Stimulated activated CD4-positive, alpha-beta T cell treated with anti-CD3 and anti-CD28 coated beads, Interleukin-4, amount 100 ng/mL, for 48 hours (primary cell): ENCODE measurements at regions not wholly inside any gene's neighbourhood (a gene's known extent, or its start where the extent isn't known, plus 50 kb on each side); places are given as distances from the start of the nearest gene placed in this dataset.

Experiments
- DNase-seq, 2 donors: peaks; one replicate each; pipeline ENCODE4 v3.0.0-alpha.2; 2020; ENCODE audit warnings: low read depth in 2 of 2

DNA sequence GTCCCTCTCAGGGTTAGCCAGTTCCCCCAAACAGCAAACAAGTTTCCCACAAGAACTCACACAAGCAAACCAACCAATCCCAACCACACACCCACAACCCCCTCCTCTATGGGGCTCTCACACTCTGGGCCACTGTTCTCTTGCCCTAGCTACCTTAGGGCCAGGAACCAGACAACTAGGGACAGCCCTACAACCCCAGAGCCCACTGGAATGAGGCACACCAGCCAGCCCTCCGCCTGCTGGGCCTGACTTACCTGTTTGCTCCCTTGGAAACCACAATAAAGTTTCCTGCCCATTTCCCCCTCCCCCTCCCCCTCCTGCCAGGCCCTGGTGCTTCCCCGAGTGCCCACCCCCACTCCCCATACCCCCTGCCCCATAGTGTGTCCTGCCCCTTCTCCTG lies 132.6 kb downstream of the WDR11 start:
- DNase-seq, result no peak

DNA sequence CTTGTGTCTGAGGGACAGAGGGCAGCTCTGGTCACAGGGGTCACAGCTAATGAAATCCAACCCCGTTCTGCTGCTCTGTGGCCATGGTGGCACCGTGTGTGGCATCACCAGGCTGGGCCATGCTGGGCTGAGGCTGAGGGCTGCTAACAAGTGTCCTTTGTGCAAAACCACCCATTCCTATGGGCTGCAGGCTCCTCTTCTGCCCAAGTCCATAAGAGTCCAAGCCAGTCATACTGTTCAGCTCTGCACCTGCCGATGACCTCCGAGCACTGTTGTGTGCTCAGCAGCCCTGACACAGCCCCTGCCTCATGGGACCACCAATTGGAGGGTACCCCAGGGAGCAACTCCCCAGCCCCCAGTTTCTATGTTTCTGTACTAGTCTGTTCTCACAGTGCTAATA lies 133.1 kb downstream of the WDR11 start:
- DNase-seq, result no peak

DNA sequence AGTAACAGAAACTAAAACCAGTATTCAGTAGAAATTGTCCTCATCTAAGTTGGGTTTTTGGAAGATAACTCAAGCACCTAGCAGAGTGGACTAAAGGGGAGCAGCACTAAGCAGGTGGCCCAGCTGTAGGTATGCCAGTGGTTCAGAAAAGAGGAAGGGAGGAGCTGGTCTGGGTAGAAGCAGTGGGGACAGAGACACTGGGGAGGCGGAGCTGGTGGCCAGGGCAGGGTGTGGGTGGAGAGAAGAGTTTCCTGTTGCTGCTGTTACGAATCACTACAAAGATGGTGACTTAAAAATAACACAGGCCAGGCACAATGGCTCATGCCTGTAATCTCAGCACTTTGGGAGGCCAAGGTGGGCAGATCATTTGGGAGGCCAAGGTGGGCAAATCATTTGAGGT lies 136.2 kb downstream of the WDR11 start:
- no peak for DNase-seq

DNA sequence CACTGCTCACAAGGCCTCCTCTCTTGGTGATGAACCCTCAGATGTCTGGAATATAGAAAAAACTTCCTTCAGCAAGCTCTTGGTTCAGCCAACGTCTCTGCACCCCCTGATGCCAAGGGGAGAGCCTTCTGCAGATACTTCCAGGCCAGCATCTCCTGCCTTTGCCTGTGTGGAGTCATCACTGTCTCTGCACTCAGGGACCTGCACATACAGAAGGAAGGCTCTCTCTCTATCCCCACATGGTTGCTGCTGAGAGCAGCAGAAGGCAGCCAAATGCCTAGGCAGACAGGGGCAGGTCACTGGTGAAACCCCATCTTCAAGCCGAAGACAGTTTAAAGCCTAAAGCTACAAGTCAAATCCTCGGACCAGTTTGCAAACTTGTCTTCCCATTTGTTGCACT lies 137.6 kb downstream of the WDR11 start:
- DNase-seq, result no peak

- no peak for DNase-seq
These were observed 138.1 kb downstream of the WDR11 start for GRCh38 chr10:120989279-120989678.

GRCh38 chr10:120989996-120990598 lies 138.9 kb downstream of the WDR11 start:
- no peak for DNase-seq

DNA sequence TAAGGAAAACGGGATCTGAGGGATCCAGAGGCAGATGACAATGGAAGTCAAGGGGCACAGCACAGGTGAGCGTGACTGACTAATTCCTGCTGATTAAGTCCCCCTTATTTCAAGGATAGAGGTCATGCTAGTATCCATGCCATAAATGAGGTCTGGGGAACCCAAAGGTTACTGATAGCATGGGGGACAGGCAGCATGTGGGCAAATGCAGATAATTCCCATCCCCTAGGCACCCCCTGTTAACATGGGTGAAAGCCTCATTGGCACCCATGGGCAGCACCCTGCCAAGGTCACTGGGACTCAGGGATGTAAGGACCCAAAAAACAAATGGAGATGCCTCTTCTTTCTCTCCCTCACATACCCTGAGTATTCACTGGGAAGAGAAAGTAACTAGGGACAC lies 139.7 kb downstream of the WDR11 start:
- DNase-seq, result no peak

DNA sequence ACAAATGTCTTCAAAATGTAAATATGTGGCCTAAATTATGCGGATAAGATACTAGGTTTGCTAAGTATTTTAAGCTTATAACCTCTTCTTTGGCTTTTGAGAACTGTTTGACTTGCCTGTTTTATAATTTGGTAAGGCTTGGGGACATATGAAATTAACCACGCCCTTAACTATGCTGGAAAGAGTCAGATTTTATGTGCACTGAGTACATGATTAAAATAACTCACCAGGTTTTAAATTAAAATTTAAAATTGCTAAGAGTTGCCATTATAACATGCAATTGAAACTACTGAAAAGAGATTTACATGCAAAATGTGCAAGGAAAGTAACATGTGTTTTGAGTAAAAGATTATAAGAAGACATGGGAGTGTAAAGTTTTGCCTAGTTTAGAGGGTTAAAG lies 141.9 kb downstream of the WDR11 start:
- DNase-seq, result no peak

GRCh38 chr10:120995768-120996167 lies 144.6 kb downstream of the WDR11 start:
- no peak for DNase-seq

- no peak for DNase-seq
These were observed 145.4 kb downstream of the WDR11 start for GRCh38 chr10:120996456-120997034.

GRCh38 chr10:120997313-120997712 lies 146.2 kb downstream of the WDR11 start:
- DNase-seq, result no peak

GRCh38 chr10:120997756-120998155 lies 146.6 kb downstream of the WDR11 start:
- no peak for DNase-seq

- DNase-seq, result no peak
These were observed 147.1 kb downstream of the WDR11 start for GRCh38 chr10:120998251-120998650.

GRCh38 chr10:120998782-120999285 lies 147.7 kb downstream of the WDR11 start:
- no peak for DNase-seq

GRCh38 chr10:120999868-121000267 lies 148.7 kb downstream of the WDR11 start:
- no peak for DNase-seq

GRCh38 chr10:121002586-121003205 lies 151.5 kb downstream of the WDR11 start:
- DNase-seq, result no peak

DNA sequence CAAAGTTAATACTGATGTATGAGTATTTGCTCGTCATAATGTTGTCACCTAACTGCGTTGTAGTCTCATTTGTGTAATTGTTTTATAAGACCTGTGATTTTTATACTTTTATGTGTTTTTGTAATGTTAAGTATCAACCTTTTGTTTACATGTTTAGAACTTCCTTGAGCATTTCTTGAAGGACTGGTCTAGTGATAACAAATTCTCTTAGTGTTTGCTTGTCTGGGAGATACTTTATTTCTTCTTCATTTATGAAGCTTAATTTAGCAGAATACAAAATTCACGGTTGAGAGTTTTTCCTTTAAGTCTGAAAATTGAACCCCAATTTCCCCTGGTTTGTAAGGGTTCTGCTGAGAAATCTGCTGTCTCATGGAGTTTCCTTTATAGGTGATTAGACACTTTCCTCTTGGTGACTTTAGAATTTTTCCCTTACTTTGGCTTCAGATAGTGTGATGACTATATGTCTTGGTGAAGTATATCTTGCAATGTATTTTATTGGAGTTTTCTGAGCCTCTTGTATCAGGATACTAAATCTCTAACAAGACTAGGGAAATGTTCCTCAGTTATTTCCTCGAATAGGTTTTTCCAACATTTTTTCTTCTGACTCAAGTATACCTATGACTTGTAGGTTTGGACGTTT lies 154.9 kb downstream of the WDR11 start:
- DNase-seq, result no peak

DNA sequence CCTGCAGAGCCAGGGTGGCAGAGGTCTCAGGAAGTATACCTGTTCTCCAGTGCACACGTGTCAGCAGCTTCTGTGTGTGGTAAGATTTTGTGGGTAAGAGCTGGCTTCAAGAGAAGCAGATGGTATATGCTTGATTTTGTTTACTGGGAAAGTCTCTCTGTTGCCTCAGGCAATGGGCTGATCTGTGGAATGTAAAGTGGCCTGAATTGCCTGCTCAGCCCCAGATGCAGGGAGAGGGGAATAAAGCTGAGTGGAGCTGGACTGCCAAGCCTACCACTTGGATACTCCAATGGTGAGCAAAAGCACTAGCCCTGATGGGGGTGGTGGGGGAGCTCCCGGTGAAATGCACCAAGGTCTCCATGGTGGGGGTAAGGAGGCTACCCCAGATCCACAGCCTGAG lies 156.1 kb downstream of the WDR11 start:
- DNase-seq, result no peak

GRCh38 chr10:121015916-121016315 lies 164.8 kb downstream of the WDR11 start:
- no peak for DNase-seq

DNA sequence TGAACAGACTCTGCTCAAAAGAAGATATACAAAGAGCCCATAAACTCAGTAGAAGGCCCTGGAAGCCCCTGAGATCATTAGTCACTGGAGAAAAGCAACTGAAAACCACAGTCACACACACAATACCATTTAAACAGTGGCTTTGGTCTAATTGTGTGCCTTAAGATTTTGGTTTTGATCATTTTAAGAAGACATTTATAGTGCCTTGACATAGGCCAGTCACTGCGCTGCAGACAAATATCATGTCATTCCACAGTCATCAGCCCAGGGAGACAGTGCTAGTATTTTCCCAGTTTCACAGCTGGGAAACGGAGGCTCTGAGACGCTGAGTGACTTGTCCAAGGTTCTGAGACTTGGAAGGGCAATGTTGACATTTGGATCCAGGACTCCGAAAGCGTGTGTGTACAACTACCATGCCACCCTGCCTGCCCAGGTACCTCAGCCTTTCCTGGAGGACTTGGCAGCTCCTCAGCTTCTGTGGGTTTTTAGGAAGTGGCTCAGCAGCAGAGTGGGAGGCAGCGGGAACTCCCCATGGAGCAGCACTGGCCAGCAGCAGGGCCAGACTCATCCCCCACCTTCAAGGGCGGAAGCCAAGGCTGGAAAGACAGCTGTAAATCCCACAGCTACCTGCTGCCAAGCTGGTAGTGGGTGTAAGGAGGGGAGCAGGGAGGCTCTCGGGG lies 173.9 kb downstream of the WDR11 start:
- DNase-seq, result no peak

- DNase-seq, result no peak
These were observed 174.6 kb downstream of the WDR11 start for GRCh38 chr10:121025731-121026130.

DNA sequence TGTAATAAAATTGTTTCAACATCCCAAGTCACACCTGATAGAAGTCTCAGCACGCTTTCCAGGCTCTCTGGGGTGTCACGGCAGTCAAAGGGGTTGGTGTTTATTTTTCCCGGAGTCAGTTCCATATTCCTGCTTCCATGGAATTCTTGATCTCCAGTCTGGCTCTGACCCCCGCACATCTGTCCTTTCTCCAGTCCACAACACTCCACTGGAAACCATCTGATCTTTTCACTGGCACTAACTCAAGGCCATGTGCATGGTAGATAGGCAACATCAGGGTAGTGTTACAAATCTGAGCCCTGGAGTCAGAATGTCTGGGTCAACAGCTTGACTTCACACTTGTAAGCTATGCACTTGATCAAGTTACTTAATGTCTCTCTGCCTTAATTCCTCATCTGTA lies 176.2 kb downstream of the WDR11 start:
- DNase-seq, result no peak
